GM19238 (cell line): ENCODE measurements at regions not wholly inside any gene's neighbourhood (a gene's known extent, or its start where the extent isn't known, plus 50 kb on each side); places are given as distances from the start of the nearest gene placed in this dataset.

Experiments used
- DNase-seq: peaks from one replicate; pipeline ENCODE4 v3.0.0; 2011; ENCODE audit warnings: low spot score; ENCODE audit not compliant: insufficient read length

- DNase-seq, result no peak
These were observed 260.4 kb downstream of the GALC start for GRCh38 chr14:87732562-87732961.

GRCh38 chr14:87725318-87725717, 267.7 kb downstream of the GALC start:
- no peak for DNase-seq

GRCh38 chr14:87712396-87713090, 280.4 kb downstream of the GALC start:
- DNase-seq, result no peak

- DNase-seq, result no peak
These were observed 287.5 kb downstream of the GALC start for GRCh38 chr14:87705439-87705896.

- DNase-seq, result no peak
These were observed 294.5 kb downstream of the GALC start for GRCh38 chr14:87698481-87698880.

GRCh38 chr14:87696485-87696884, 296.5 kb downstream of the GALC start:
- DNase-seq, result no peak

GRCh38 chr14:87691042-87691881, 301.7 kb downstream of the GALC start:
- no peak for DNase-seq

GRCh38 chr14:87690076-87690613, 302.8 kb downstream of the GALC start:
- DNase-seq, result no peak

- no peak for DNase-seq
These were observed 304.5 kb downstream of the GALC start for GRCh38 chr14:87688524-87688923.

GRCh38 chr14:87687420-87687819, 305.6 kb downstream of the GALC start:
- DNase-seq, result no peak

GRCh38 chr14:87686746-87687145, 306.2 kb downstream of the GALC start:
- DNase-seq, result no peak

- no peak for DNase-seq
These were observed 313.1 kb downstream of the GALC start for GRCh38 chr14:87679866-87680265.

- no peak for DNase-seq
These were observed 314.4 kb downstream of the GALC start for GRCh38 chr14:87678624-87679023.

GRCh38 chr14:87676814-87677437, 316.1 kb downstream of the GALC start:
- DNase-seq, result no peak

- no peak for DNase-seq
These were observed 325.3 kb downstream of the GALC start for GRCh38 chr14:87667659-87668058.

GRCh38 chr14:87656315-87656714, 336.7 kb downstream of the GALC start:
- DNase-seq, result no peak

GRCh38 chr14:87652278-87652677, 340.7 kb downstream of the GALC start:
- DNase-seq, result no peak

GRCh38 chr14:87644689-87645088, 348.3 kb downstream of the GALC start:
- DNase-seq, result no peak

- DNase-seq, result no peak
These were observed 350.0 kb downstream of the GALC start for GRCh38 chr14:87643005-87643404.

GRCh38 chr14:87640553-87640952, 352.4 kb downstream of the GALC start:
- DNase-seq, result no peak

- DNase-seq, result no peak
These were observed 354.8 kb downstream of the GALC start for GRCh38 chr14:87638196-87638595.

- DNase-seq, result no peak
These were observed 357.5 kb downstream of the GALC start for GRCh38 chr14:87635442-87635841.
